Inferior parietal cortex (tissue), 1 donor: ENCODE measurements at regions not wholly inside any gene's neighbourhood (a gene's known extent, or its start where the extent isn't known, plus 50 kb on each side); places are given as distances from the start of the nearest gene placed in this dataset.
"Not testable (repeated sequence)": the region's sequence is repeated elsewhere in the genome, so short reads cannot be mapped to it uniquely, and the experiment has no call there.

Experiments used
- DNase-seq: peaks from one replicate; pipeline ENCODE4 v3.0.0-alpha.2; 2016; ENCODE audit errors: extremely low spot score

- DNase-seq = no peak
Measured at GRCh38 chr14:53743371-53743770, 213.3 kb downstream of the BMP4 start.

GRCh38 chr14:53742233-53742620 is 214.4 kb downstream of the BMP4 start:
- DNase-seq = no peak

GRCh38 chr14:53741479-53742232 is 215.0 kb downstream of the BMP4 start:
- no peak for DNase-seq

GRCh38 chr14:53740570-53740969 is 216.1 kb downstream of the BMP4 start:
- DNase-seq = no peak

- DNase-seq = no peak
Measured at GRCh38 chr14:53735916-53736315, 220.7 kb downstream of the BMP4 start.

GRCh38 chr14:53723221-53723620 is 233.4 kb downstream of the BMP4 start:
- DNase-seq = no peak

- no peak for DNase-seq
Measured at GRCh38 chr14:53719536-53719935, 237.1 kb downstream of the BMP4 start.

GRCh38 chr14:53716578-53716977 is 240.0 kb downstream of the BMP4 start:
- DNase-seq = no peak

- no peak for DNase-seq
Measured at GRCh38 chr14:53715193-53715721, 241.4 kb downstream of the BMP4 start.

GRCh38 chr14:53714495-53715192 is 242.0 kb downstream of the BMP4 start:
- DNase-seq = no peak

GRCh38 chr14:53712901-53713300 is 243.7 kb downstream of the BMP4 start:
- not testable (repeated sequence) for DNase-seq

- DNase-seq = no peak
Measured at GRCh38 chr14:53711205-53711604, 245.4 kb downstream of the BMP4 start.

- DNase-seq = no peak
Measured at GRCh38 chr14:53710615-53711014, 246.0 kb downstream of the BMP4 start.

GRCh38 chr14:53709381-53709780 is 247.2 kb downstream of the BMP4 start:
- DNase-seq = no peak

GRCh38 chr14:53703457-53703856 is 253.2 kb downstream of the BMP4 start:
- no peak for DNase-seq

GRCh38 chr14:53701108-53701875 is 255.3 kb downstream of the BMP4 start:
- no peak for DNase-seq

GRCh38 chr14:53696217-53696965 is 260.2 kb downstream of the BMP4 start:
- no peak for DNase-seq

GRCh38 chr14:53695692-53696214 is 260.9 kb downstream of the BMP4 start:
- DNase-seq = no peak

GRCh38 chr14:53692885-53693284 is 263.7 kb downstream of the BMP4 start:
- DNase-seq = no peak

- no peak for DNase-seq
Measured at GRCh38 chr14:53692451-53692850, 264.2 kb downstream of the BMP4 start.

- no peak for DNase-seq
Measured at GRCh38 chr14:53683229-53683628, 273.4 kb downstream of the BMP4 start.
